GM10266 (cell line): ENCODE measurements at regions not wholly inside any gene's neighbourhood (a gene's known extent, or its start where the extent isn't known, plus 50 kb on each side); places are given as distances from the start of the nearest gene placed in this dataset.

Source experiments
- DNase-seq: peaks from one replicate; pipeline ENCODE4 v3.0.0; 2012; ENCODE audit errors: extremely low spot score
- TF ChIP-seq, protein P1 (sequence below): IDR thresholded peaks from 2 replicates; pipeline ENCODE4 v1.5.1; 2012; ENCODE audit warnings: mild to moderate bottlenecking, low read depth; ENCODE audit not compliant: control insufficient read depth, insufficient read depth; ENCODE audit errors: missing control alignments

DNA sequence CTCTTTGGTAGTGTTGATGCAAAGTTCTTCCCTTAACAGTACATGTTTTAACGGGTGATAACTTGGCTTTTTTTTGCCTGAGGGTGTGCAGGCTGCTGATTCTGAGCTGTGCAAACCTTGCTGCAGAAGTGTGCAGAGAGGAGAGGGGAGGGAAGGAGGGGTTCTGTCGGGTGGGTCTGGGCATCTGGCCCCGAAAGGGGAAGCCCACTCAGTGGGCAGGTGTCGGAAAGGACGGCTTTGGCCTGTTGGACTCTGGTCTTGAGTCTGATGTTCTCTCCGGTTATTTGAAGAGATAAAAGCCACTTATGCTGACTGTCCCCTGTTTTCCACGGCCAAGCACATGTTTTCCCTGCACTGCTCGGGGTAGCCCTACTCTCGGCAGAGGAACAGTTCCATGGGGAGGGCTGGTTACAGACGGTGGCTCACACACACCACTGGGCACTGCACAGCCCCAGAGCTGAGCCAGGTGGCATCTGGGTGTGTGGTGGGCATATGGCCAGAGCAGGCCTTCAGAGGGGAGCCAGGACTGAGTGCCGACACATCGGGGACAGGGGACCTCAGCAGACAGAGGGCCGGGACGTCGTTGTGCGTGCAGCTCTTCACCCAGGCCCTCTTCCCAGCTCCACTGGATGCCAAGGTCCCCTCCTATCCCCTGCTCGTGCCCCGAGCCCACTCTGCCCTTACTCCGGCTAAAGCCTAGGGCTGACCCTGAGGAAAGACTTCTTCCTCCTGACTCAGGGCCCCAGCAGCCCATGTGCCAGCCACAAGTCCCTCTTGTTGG, 93.2 kb downstream of the TEX29 start:
- no peak for DNase-seq
- TF ChIP-seq, protein P1, sequence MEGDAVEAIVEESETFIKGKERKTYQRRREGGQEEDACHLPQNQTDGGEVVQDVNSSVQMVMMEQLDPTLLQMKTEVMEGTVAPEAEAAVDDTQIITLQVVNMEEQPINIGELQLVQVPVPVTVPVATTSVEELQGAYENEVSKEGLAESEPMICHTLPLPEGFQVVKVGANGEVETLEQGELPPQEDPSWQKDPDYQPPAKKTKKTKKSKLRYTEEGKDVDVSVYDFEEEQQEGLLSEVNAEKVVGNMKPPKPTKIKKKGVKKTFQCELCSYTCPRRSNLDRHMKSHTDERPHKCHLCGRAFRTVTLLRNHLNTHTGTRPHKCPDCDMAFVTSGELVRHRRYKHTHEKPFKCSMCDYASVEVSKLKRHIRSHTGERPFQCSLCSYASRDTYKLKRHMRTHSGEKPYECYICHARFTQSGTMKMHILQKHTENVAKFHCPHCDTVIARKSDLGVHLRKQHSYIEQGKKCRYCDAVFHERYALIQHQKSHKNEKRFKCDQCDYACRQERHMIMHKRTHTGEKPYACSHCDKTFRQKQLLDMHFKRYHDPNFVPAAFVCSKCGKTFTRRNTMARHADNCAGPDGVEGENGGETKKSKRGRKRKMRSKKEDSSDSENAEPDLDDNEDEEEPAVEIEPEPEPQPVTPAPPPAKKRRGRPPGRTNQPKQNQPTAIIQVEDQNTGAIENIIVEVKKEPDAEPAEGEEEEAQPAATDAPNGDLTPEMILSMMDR: no peak

DNA sequence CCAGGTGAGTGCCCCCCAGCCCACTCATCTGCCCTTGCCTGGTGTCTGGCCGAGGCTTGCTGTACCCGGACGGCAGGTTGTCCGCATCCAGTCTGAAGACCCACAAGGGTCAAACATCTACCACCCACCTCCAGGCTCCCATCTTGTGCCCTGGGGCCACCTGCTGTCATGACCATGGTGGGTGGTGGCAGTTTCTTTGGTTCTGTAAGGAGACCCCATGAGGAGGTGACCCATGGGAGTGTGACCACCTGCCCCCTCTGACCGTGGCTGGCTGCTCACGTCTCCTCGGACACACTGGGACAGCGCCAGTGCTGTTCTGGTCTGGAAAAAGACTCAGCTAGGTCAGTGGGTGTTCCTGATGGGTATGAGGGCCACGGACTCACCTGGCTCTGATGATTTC, 93.9 kb downstream of the TEX29 start:
- TF ChIP-seq, protein P1: no peak
- no peak for DNase-seq

DNA sequence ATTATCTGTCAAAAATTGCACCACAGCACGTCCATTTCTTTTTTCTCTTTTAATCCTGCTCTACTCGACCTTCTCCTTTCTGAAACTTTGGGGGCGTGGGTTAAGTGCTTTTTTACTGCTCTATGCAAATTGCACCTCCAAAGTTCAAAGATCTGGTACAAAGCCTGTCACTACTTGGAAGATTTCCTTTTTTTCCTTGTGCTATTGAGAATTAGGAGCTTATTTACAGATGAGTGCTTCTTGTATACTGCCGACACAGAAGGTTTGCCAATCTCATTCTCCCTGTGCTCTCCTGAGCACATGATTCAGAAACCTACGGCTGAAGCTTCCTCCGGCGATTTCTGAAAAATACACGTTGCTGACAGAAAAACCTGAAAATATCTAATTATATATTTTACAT, 94.8 kb downstream of the TEX29 start:
- TF ChIP-seq, protein P1: no peak
- no peak for DNase-seq

DNA sequence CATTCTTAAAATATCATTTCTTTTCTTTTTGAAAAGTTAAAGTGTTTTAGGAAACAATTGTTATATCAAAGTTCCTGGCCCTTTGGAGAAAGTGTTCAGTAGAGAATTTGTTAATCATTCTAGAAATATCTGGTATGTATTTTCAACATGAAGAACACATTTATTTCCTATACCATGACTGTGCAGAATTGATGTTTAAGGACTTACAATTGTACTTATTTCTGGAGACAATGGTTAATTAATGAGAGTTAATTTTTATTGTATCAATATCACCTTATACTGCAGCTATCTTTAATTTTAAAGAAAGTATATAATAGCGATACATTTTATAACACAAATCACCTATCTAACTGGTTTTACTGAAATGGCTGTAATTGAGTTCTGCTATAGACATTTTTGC, 95.3 kb downstream of the TEX29 start:
- no peak for DNase-seq
- TF ChIP-seq, protein P1: no peak

DNA sequence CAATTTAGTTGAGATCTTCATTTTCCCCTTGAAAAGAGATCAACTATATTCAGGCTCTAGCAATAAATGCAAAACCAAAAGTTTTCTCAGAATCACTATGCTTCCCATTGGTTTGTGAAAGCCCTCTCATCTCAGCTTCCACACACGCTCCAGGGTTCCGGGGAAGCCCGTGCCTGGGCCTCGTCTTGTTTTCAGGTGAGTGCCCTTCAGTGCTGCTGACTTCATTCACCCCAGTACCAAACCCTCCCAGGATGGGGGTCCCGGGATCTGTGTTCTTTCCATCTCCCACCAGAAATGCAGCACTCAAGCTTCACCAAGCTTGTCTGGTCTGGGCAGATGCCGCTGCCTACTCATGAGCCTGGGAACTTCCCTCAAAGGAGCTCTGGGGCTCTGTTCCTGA, 97.7 kb downstream of the TEX29 start:
- TF ChIP-seq, protein P1: no peak
- no peak for DNase-seq

DNA sequence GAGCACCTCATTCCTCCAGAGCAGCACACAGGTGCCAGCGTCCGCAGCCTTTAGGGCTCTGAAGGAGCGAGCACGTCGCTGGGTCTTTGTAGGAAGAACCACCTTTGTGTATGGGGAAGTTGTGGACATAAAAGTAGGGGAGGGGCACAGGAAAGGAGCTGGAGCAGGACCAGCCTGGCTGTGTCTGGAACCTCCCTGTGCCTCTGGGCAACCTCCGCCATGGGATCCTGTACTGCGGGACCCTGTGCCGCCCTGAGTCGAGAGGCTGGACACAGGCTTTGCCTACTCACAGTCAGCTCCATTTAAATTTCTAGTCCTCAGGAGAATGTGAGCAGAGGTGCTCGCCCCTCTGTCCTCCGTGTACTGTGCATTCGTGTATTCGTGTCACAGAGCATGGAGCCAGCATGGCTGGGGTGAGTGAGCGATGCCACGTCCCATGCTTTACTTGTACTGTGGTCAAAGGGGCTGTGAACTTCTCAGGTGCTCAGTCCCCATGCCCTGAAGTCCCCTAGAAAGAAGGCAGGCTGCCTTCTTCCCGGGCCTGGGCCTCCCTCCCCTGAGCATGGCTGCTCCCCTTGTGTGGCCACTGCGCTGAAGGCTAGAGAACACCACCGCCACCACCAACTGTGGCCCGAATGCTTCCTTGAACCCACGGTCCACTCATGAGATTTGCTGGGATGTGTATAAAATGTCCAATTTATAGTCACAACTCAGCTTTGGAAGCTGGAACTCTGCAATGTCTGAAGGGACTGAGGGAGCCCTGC, 99.9 kb downstream of the TEX29 start:
- no peak for DNase-seq

DNA sequence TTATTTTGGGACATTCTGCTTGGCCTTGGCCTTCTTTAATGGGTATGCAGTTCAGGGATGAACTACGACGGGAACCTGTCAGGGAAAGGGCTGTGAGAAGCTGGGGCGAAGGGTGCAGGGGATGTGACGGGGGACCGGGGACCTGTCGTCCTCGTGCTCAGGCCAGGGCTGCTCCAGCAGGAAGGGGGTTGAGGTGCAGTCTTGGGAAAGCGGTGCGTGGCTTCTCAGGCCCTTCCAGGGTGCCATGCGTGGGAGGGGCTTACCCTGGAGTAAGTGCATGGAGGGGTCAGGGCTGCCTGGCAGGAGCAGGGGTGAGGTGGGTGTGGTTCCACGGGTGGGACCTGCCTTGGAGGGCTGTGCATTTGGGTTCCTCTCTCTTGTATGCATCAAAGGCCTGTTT, 100.8 kb downstream of the TEX29 start:
- no peak for DNase-seq
- TF ChIP-seq, protein P1: no peak

More for the DNA sequence above, 99.9 kb downstream of the TEX29 start:
- TF ChIP-seq, protein P1: no peak
